ENCODE measurements at regions not wholly inside any gene's neighbourhood (a gene's known extent, or its start where the extent isn't known, plus 50 kb on each side); places are given as distances from the start of the nearest gene placed in this dataset.

- TF ChIP-seq POLR2A (IDR thresholded peaks at IDR 0.05) (no peak), CTCF (IDR thresholded peaks at IDR 0.05) (no peak), EP300 (IDR thresholded peaks at IDR 0.05) (no peak)
These were observed 255.7 kb upstream of the FMN2 start for GRCh38 chr1:239835946-239836440.

Data from stomach (tissue), 4 donors.